Natural killer cell (primary cell): ENCODE measurements at regions not wholly inside any gene's neighbourhood (a gene's known extent, or its start where the extent isn't known, plus 50 kb on each side); places are given as distances from the start of the nearest gene placed in this dataset.

Experiments used
- ATAC-seq, 3 donors: fragments of 150-1000 bp in 2 of 3; fragments of 200-7000 bp in 1 of 3; cut with Tn5 transposase; 1 replicate in 1 of 3; 2 replicates in 2 of 3; pipeline ENCODE4 v1.10.0; 2021; ENCODE audit warnings: mild to moderate bottlenecking in 2 of 3, moderate library complexity in 2 of 3
- DNase-seq, 2 donors: peaks; one replicate each; pipeline versions ENCODE4 v3.0.0 to v3.0.0-alpha.2; 2013 to 2021; ENCODE audit warnings: mixed read lengths in 1 of 2
- H3K27ac ChIP-seq: one replicate; pipeline ENCODE4 v1.5.1; 2013; ENCODE audit warnings: mild to moderate bottlenecking, low read length
- H3K27me3 ChIP-seq: one replicate; pipeline ENCODE4 v1.6.1; 2013; ENCODE audit warnings: low read length; ENCODE audit not compliant: control insufficient read depth, insufficient read depth
- H3K36me3 ChIP-seq: one replicate; pipeline ENCODE4 v1.6.1; 2013; ENCODE audit warnings: low read length; ENCODE audit not compliant: control insufficient read depth, insufficient read depth
- H3K4me1 ChIP-seq: one replicate; pipeline ENCODE4 v1.6.1; 2013; ENCODE audit warnings: low read length; ENCODE audit not compliant: control insufficient read depth, insufficient read depth
- H3K4me3 ChIP-seq: one replicate; pipeline ENCODE4 v1.5.1; 2013; ENCODE audit warnings: low read length
- H3K9me3 ChIP-seq: one replicate; pipeline ENCODE4 v1.6.1; 2013; ENCODE audit warnings: low read length; ENCODE audit not compliant: control insufficient read depth, insufficient read depth
- H3K27ac Mint-ChIP-seq, 2 donors: one replicate each; pipeline ENCODE4 v1.8.0; 2022; ENCODE audit warnings: mild to moderate bottlenecking in 2 of 2, mixed read lengths in 2 of 2, moderate library complexity in 1 of 2
- H3K27me3 Mint-ChIP-seq, 2 donors: one replicate each; pipeline ENCODE4 v1.8.0; 2022; ENCODE audit warnings: low read depth in 2 of 2, mixed read lengths in 2 of 2
- H3K36me3 Mint-ChIP-seq: one replicate; pipeline ENCODE4 v1.8.0; 2022; ENCODE audit warnings: mixed read lengths
- H3K4me1 Mint-ChIP-seq, 2 donors: one replicate each; pipeline ENCODE4 v1.8.0; 2022; ENCODE audit warnings: mixed read lengths in 2 of 2
- H3K4me3 Mint-ChIP-seq: one replicate; pipeline ENCODE4 v1.8.0; 2022; ENCODE audit warnings: mild to moderate bottlenecking, moderate library complexity, mixed read lengths
- H3K9me3 Mint-ChIP-seq, 2 donors: one replicate each; pipeline ENCODE4 v1.8.0; 2022; ENCODE audit warnings: mixed read lengths in 2 of 2
- WGBS: methylation state at CpG from one replicate; pipeline ENCODE4 v1.1.7; 2013; ENCODE audit warnings: missing lambda C conversion rate; ENCODE audit not compliant: insufficient coverage; 5-methylcytosine and 5-hydroxymethylcytosine counted together
- intact Hi-C: fragments of 100-400 bp; cut with micrococcal nuclease; formaldehyde crosslinking; loops from one replicate; pipeline ENCODE4 v1.14.2; 2022
- TF ChIP-seq, protein P1 (sequence below): fragments of 200-600 bp; IDR thresholded peaks from one replicate; pipeline ENCODE4 v1.8.0; 2022; ENCODE audit warnings: antibody characterized with exemption

DNA sequence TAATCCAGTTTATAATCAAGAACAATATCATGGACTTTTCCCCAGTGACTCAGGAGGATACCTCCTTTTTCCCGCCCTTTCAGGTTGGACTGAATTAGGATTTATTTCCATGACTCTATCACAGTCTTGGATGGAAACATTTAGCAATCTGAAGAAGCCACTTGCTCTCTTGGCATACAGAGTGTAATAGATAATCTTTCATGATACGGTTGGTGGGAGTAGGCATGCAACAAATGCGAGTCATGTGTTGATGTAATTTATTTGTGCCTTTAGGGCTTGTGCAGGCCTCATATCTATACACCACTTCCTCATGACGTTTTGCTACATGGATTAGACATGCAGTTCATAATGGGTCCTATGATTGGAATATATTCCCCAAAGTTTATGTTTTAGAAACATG lies 54.2 kb upstream of the MCTP2 start:
- TF ChIP-seq, protein P1, sequence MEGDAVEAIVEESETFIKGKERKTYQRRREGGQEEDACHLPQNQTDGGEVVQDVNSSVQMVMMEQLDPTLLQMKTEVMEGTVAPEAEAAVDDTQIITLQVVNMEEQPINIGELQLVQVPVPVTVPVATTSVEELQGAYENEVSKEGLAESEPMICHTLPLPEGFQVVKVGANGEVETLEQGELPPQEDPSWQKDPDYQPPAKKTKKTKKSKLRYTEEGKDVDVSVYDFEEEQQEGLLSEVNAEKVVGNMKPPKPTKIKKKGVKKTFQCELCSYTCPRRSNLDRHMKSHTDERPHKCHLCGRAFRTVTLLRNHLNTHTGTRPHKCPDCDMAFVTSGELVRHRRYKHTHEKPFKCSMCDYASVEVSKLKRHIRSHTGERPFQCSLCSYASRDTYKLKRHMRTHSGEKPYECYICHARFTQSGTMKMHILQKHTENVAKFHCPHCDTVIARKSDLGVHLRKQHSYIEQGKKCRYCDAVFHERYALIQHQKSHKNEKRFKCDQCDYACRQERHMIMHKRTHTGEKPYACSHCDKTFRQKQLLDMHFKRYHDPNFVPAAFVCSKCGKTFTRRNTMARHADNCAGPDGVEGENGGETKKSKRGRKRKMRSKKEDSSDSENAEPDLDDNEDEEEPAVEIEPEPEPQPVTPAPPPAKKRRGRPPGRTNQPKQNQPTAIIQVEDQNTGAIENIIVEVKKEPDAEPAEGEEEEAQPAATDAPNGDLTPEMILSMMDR: no peak
- H3K4me3 Mint-ChIP-seq: no peak overlapping the region
- ATAC-seq: peak in 1 of 3 donors; percentile 79
- Histone ChIP-seq H3K36me3 (no peaks in the 10 kb centered on the region), H3K27ac (no peak overlapping the region), H3K27me3 (no peaks in the 10 kb centered on the region), H3K9me3 (peaks cover 3% of the 10 kb centered on the region), H3K4me1 (peaks cover 9% of the 10 kb centered on the region), H3K4me3 (no peak overlapping the region)
- no peaks in the 10 kb centered on the region for H3K27me3 Mint-ChIP-seq
- no peak overlapping the region for H3K27ac Mint-ChIP-seq
- peaks cover 2 to 7% of the 10 kb centered on the region in 2 donors for H3K9me3 Mint-ChIP-seq
- H3K36me3 Mint-ChIP-seq: peaks cover 14% of the 10 kb centered on the region
- peaks cover 11 to 13% of the 10 kb centered on the region in 2 donors for H3K4me1 Mint-ChIP-seq
- no peak for DNase-seq
- WGBS: 100% methylated on average over 2 of the region's 4 CpGs
- intact Hi-C loops: loop anchor here (5.0 kb wide), 1 partner anchor 40 kb away; no protein-coding TSS in a partner anchor

DNA sequence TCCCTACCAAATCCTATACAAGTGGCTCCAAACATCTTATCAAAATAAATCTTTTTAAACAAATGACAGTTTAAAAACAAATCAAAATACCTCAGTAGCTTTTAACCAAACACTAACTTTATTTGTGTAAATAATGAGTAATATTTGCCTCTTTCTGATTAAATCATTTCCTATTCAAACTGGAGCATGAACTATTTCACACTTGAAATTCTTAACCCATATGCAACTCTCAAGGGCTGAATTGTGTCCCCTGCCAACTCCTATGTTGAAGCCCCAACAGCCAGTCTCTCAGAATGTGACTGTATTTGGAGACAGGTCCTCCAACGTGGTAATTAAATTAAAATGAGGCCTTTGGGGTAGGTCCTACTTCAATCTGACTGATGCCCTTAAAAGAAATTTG lies 55.9 kb upstream of the MCTP2 start:
- intact Hi-C loops: loop anchor here (5.0 kb wide), 1 partner anchor 42 kb away; no protein-coding TSS in a partner anchor
- peaks cover 3% of the 10 kb centered on the region for H3K9me3 ChIP-seq
- TF ChIP-seq, protein P1: no peak
- H3K27me3 Mint-ChIP-seq: no peaks in the 10 kb centered on the region
- DNase-seq (no peak), ATAC-seq (no peak)
- H3K36me3 ChIP-seq: no peaks in the 10 kb centered on the region
- peaks cover 2 to 7% of the 10 kb centered on the region in 2 donors for H3K9me3 Mint-ChIP-seq
- H3K4me1 ChIP-seq: peaks cover 9% of the 10 kb centered on the region
- H3K36me3 Mint-ChIP-seq: peaks cover 14% of the 10 kb centered on the region
- H3K27me3 ChIP-seq: no peaks in the 10 kb centered on the region
- H3K4me1 Mint-ChIP-seq: peaks cover 11 to 13% of the 10 kb centered on the region in 2 donors
- H3K27ac Mint-ChIP-seq: no peak overlapping the region
- 71% methylated on average over 1 of the region's 1 CpG for WGBS
- H3K4me3 Mint-ChIP-seq: no peak overlapping the region
- H3K27ac ChIP-seq: no peak overlapping the region
- H3K4me3 ChIP-seq: no peak overlapping the region

DNA sequence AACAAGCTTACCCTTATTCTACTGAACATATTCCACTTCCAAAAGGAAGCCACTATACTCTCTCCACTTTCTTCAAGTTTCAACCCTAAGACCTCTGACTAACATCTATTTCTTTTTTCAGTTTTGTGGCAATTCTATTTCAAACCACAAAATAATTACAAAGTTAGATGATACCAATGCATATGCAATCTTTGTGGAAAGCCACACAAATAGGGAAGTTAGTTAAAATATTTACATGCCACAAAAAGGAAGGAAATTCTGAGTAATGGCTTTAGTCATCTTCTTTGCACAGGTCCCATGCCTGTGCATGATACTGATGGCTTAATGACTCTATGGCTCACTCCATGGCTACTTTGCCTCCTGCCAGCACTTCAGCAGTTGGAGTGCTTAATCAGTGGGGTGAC lies 57.0 kb upstream of the MCTP2 start:
- H3K36me3 Mint-ChIP-seq: peaks cover 14% of the 10 kb centered on the region
- no peaks in the 10 kb centered on the region for H3K27me3 Mint-ChIP-seq
- peaks cover 11 to 13% of the 10 kb centered on the region in 2 donors for H3K4me1 Mint-ChIP-seq
- Histone ChIP-seq H3K4me3 (no peak overlapping the region), H3K27me3 (no peaks in the 10 kb centered on the region), H3K27ac (no peak overlapping the region), H3K9me3 (peaks cover 3% of the 10 kb centered on the region), H3K4me1 (peaks cover 9% of the 10 kb centered on the region), H3K36me3 (no peaks in the 10 kb centered on the region)
- no peak overlapping the region for H3K27ac Mint-ChIP-seq
- H3K4me3 Mint-ChIP-seq: no peak overlapping the region
- peak; percentile 45 to 83 (median 58) for ATAC-seq
- intact Hi-C loops: no loop called here
- DNase-seq: peak in 1 of 2 donors; percentile 2
- peaks cover 2 to 7% of the 10 kb centered on the region in 2 donors for H3K9me3 Mint-ChIP-seq
- TF ChIP-seq, protein P1: no peak

DNA sequence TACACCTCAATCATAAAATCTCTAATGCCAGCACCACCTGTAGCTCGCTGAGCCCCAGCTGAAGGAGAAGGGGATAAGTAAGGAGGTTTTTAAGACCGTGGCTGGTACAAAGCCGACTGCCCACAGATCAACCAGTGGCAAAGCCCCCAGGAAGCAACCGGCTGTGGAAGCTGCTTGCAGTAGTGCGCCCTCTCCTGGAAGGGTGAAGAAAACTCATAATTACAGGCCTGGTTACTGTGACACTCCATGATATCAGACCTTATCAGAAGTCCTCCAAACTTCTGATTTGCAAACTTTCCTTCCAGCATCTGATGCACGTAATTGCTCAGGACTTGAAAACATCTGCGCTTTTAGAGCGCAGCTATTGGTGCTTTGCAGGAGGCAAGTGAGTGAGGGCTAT lies 63.1 kb upstream of the MCTP2 start:
- Histone ChIP-seq H3K27me3 (no peaks in the 10 kb centered on the region), H3K4me1 (no peaks in the 10 kb centered on the region), H3K9me3 (no peaks in the 10 kb centered on the region), H3K4me3 (no peak overlapping the region), H3K27ac (no peak overlapping the region), H3K36me3 (no peaks in the 10 kb centered on the region)
- Mint-ChIP-seq H3K9me3 (no peaks in the 10 kb centered on the region), H3K4me1 (peaks cover 8 to 14% of the 10 kb centered on the region in 2 donors), H3K27ac (no peak overlapping the region), H3K27me3 (no peaks in the 10 kb centered on the region), H3K36me3 (no peaks in the 10 kb centered on the region), H3K4me3 (no peak overlapping the region)
- ATAC-seq: peak in 1 of 3 donors; percentile 38
- TF ChIP-seq, protein P1: peak; percentile 53
- DNase-seq: peak in 1 of 2 donors; percentile 37
- intact Hi-C loops: loop anchor here (10.0 kb wide), 2 partner anchors 1127 to 1697 kb away; no protein-coding TSS in a partner anchor
- WGBS: 98% methylated on average over 8 of the region's 8 CpGs
